ENCODE measurements at regions not wholly inside any gene's neighbourhood (a gene's known extent, or its start where the extent isn't known, plus 50 kb on each side); places are given as distances from the start of the nearest gene placed in this dataset.

GRCh38 chr4:36489798-36490197, 208.4 kb downstream of the DTHD1 start:
- no peak for TF ChIP-seq CTCF (conservative IDR thresholded peaks at IDR 0.05; ENCODE audit: low read depth, low read length)
- no peak overlapping the region for H3K4me3 ChIP-seq (ENCODE audit: low read depth, low read length)
- no peak for DNase-seq (ENCODE audit: low read depth)

GRCh38 chr4:36492041-36492440, 210.6 kb downstream of the DTHD1 start:
- no peak overlapping the region for H3K4me3 ChIP-seq (ENCODE audit: low read depth, low read length)
- TF ChIP-seq CTCF (conservative IDR thresholded peaks at IDR 0.05; ENCODE audit: low read depth, low read length), result no peak
- no peak for DNase-seq (ENCODE audit: low read depth)

- no peak for TF ChIP-seq CTCF (conservative IDR thresholded peaks at IDR 0.05; ENCODE audit: low read depth, low read length)
- no peak for DNase-seq (ENCODE audit: low read depth)
- no peak overlapping the region for H3K4me3 ChIP-seq (ENCODE audit: low read depth, low read length)
These were observed 211.2 kb downstream of the DTHD1 start for GRCh38 chr4:36492590-36492989.

DNA sequence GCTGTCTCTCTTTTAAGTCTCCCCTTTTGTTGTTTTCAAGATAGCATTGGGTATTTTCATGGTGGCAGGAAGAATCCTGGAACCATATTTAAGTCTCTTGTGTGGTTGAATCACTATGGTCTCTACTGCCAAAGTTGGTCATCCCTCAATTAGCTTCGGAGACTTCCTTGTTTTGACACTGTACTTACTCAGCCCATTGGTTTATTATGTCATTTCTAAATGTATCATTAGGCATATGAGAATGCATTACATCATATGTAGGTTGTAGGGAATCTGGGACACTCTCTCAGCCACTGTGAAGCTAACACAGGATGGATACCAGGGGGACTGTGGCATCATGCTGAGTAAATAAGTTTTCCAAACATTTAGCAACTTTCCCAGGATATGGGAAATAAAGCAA, 211.8 kb downstream of the DTHD1 start:
- no peak for TF ChIP-seq CTCF (conservative IDR thresholded peaks at IDR 0.05; ENCODE audit: low read depth, low read length)
- no peak for DNase-seq (ENCODE audit: low read depth)
- H3K4me3 ChIP-seq (ENCODE audit: low read depth, low read length), result no peak overlapping the region

- TF ChIP-seq CTCF (conservative IDR thresholded peaks at IDR 0.05; ENCODE audit: low read depth, low read length), result no peak
- H3K4me3 ChIP-seq (ENCODE audit: low read depth, low read length), result no peak overlapping the region
- no peak for DNase-seq (ENCODE audit: low read depth)
These were observed 212.6 kb downstream of the DTHD1 start for GRCh38 chr4:36494016-36494415.

DNA sequence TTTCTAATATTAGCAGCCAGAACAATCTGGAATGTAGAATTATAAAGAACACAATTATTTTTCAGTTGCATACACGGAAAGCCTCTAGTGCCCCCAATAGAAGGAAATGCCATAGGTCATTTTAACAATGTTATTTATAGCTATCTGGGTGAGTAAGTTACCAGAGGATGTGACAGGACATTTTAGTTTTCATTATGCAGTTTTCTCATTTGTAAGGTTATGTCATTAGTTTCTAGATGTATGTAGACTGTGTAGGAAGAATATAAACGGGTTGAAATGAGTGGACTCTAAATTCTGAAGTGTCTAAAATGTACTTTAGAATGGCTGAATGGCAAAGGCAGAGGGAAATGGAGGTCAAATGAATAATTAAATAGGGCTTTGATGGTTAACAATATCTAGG, 213.3 kb downstream of the DTHD1 start:
- no peak for DNase-seq (ENCODE audit: low read depth)
- no peak for TF ChIP-seq CTCF (conservative IDR thresholded peaks at IDR 0.05; ENCODE audit: low read depth, low read length)
- no peak overlapping the region for H3K4me3 ChIP-seq (ENCODE audit: low read depth, low read length)

GRCh38 chr4:36502350-36502749, 220.9 kb downstream of the DTHD1 start:
- no peak overlapping the region for H3K4me3 ChIP-seq (ENCODE audit: low read depth, low read length)
- DNase-seq (ENCODE audit: low read depth), result no peak
- TF ChIP-seq CTCF (conservative IDR thresholded peaks at IDR 0.05; ENCODE audit: low read depth, low read length), result no peak

Measured in epithelial cell of proximal tubule (primary cell).